ENCODE measurements at regions not wholly inside any gene's neighbourhood (a gene's known extent, or its start where the extent isn't known, plus 50 kb on each side); places are given as distances from the start of the nearest gene placed in this dataset.

- Histone ChIP-seq H3K79me2 (ENCODE audit: insufficient read depth, low read length) (no peaks in the 10 kb centered on the region), H3K9ac (ENCODE audit: low read length) (no peak overlapping the region), H3K4me3 (ENCODE audit: low read depth, low read length, poor library complexity, severe bottlenecking) (no peak overlapping the region), H2AFZ (ENCODE audit: low read length) (no peak overlapping the region), H3F3A (ENCODE audit: insufficient read depth, low read length) (no peaks in the 10 kb centered on the region), H3K9me3 (ENCODE audit: low read length) (no peaks in the 10 kb centered on the region), H3K9me2 (ENCODE audit: low read depth, low read length) (no peaks in the 10 kb centered on the region), H3K27me3 (ENCODE audit: insufficient read depth, low read length) (no peaks in the 10 kb centered on the region), H3K36me3 (ENCODE audit: insufficient read depth, low read length) (no peaks in the 10 kb centered on the region), H3K4me2 (ENCODE audit: low read length) (no peak overlapping the region), H3K4me1 (ENCODE audit: insufficient read depth, low read length, severe bottlenecking) (no peaks in the 10 kb centered on the region), H4K20me1 (ENCODE audit: insufficient read depth, low read length) (no peaks in the 10 kb centered on the region), H3K27ac (ENCODE audit: low read depth, low read length, poor library complexity, severe bottlenecking) (no peak overlapping the region)
- no peak for TF ChIP-seq EZH2 (IDR thresholded peaks at IDR 0.05; ENCODE audit: borderline replicate concordance, low read length)
- no peak for TF ChIP-seq CTCF (IDR thresholded peaks at IDR 0.05; ENCODE audit: low read length)
These were observed 188.4 kb downstream of the ABCC12 start for GRCh38 chr16:47967374-47967773.

- no peak overlapping the region for H3K9ac ChIP-seq (ENCODE audit: low read length)
- no peaks in the 10 kb centered on the region for H3K27me3 ChIP-seq (ENCODE audit: insufficient read depth, low read length)
- no peaks in the 10 kb centered on the region for H3K36me3 ChIP-seq (ENCODE audit: insufficient read depth, low read length)
- no peaks in the 10 kb centered on the region for H3K79me2 ChIP-seq (ENCODE audit: insufficient read depth, low read length)
- no peak overlapping the region for H2AFZ ChIP-seq (ENCODE audit: low read length)
- H3K9me3 ChIP-seq (ENCODE audit: low read length): no peaks in the 10 kb centered on the region
- no peak overlapping the region for H3K4me2 ChIP-seq (ENCODE audit: low read length)
- H4K20me1 ChIP-seq (ENCODE audit: insufficient read depth, low read length): no peaks in the 10 kb centered on the region
- H3K4me3 ChIP-seq (ENCODE audit: low read depth, low read length, poor library complexity, severe bottlenecking): no peak overlapping the region
- H3K27ac ChIP-seq (ENCODE audit: low read depth, low read length, poor library complexity, severe bottlenecking): no peak overlapping the region
- TF ChIP-seq EZH2 (IDR thresholded peaks at IDR 0.05; ENCODE audit: borderline replicate concordance, low read length): no peak
- TF ChIP-seq CTCF (IDR thresholded peaks at IDR 0.05; ENCODE audit: low read length): no peak
- no peaks in the 10 kb centered on the region for H3K4me1 ChIP-seq (ENCODE audit: insufficient read depth, low read length, severe bottlenecking)
- no peaks in the 10 kb centered on the region for H3F3A ChIP-seq (ENCODE audit: insufficient read depth, low read length)
- H3K9me2 ChIP-seq (ENCODE audit: low read depth, low read length): no peaks in the 10 kb centered on the region
These were observed 189.5 kb downstream of the ABCC12 start for GRCh38 chr16:47966325-47966724.

GRCh38 chr16:47965439-47965838 is 190.4 kb downstream of the ABCC12 start:
- Histone ChIP-seq H3K9ac (ENCODE audit: low read length) (no peak overlapping the region), H3K9me2 (ENCODE audit: low read depth, low read length) (no peaks in the 10 kb centered on the region), H3K9me3 (ENCODE audit: low read length) (no peaks in the 10 kb centered on the region), H3K4me1 (ENCODE audit: insufficient read depth, low read length, severe bottlenecking) (no peaks in the 10 kb centered on the region), H4K20me1 (ENCODE audit: insufficient read depth, low read length) (no peaks in the 10 kb centered on the region), H2AFZ (ENCODE audit: low read length) (no peak overlapping the region), H3K4me3 (ENCODE audit: low read depth, low read length, poor library complexity, severe bottlenecking) (no peak overlapping the region), H3K4me2 (ENCODE audit: low read length) (no peak overlapping the region), H3K27me3 (ENCODE audit: insufficient read depth, low read length) (no peaks in the 10 kb centered on the region), H3K79me2 (ENCODE audit: insufficient read depth, low read length) (no peaks in the 10 kb centered on the region), H3K27ac (ENCODE audit: low read depth, low read length, poor library complexity, severe bottlenecking) (no peak overlapping the region), H3K36me3 (ENCODE audit: insufficient read depth, low read length) (no peaks in the 10 kb centered on the region), H3F3A (ENCODE audit: insufficient read depth, low read length) (no peaks in the 10 kb centered on the region)
- TF ChIP-seq CTCF (IDR thresholded peaks at IDR 0.05; ENCODE audit: low read length): no peak
- no peak for TF ChIP-seq EZH2 (IDR thresholded peaks at IDR 0.05; ENCODE audit: borderline replicate concordance, low read length)

Measured in OCI-LY1 (cell line).